HFF-Myc (cell line): ENCODE measurements at regions not wholly inside any gene's neighbourhood (a gene's known extent, or its start where the extent isn't known, plus 50 kb on each side); places are given as distances from the start of the nearest gene placed in this dataset.
"Not testable (repeated sequence)": the region's sequence is repeated elsewhere in the genome, so short reads cannot be mapped to it uniquely, and the experiment has no call there.

ENCODE experiments used
- DNase-seq: peaks from one replicate; pipeline ENCODE4 v3.0.0-alpha.2; 2011; ENCODE audit warnings: low read depth; ENCODE audit errors: extremely low read depth
- H3K4me3 ChIP-seq: replicated peaks from 2 replicates; pipeline ENCODE4 v1.5.1; 2011; ENCODE audit warnings: low read depth, mild to moderate bottlenecking, control low read depth, low read length
- TF ChIP-seq, protein P1 (sequence below): IDR thresholded peaks from 2 replicates; pipeline ENCODE4 v1.5.1; 2012; ENCODE audit warnings: mild to moderate bottlenecking, low read depth, low read length, control low read depth; ENCODE audit errors: missing control alignments

GRCh38 chr6:2581011-2581410 lies 169.7 kb downstream of the MYLK4 start:
- TF ChIP-seq, protein P1, sequence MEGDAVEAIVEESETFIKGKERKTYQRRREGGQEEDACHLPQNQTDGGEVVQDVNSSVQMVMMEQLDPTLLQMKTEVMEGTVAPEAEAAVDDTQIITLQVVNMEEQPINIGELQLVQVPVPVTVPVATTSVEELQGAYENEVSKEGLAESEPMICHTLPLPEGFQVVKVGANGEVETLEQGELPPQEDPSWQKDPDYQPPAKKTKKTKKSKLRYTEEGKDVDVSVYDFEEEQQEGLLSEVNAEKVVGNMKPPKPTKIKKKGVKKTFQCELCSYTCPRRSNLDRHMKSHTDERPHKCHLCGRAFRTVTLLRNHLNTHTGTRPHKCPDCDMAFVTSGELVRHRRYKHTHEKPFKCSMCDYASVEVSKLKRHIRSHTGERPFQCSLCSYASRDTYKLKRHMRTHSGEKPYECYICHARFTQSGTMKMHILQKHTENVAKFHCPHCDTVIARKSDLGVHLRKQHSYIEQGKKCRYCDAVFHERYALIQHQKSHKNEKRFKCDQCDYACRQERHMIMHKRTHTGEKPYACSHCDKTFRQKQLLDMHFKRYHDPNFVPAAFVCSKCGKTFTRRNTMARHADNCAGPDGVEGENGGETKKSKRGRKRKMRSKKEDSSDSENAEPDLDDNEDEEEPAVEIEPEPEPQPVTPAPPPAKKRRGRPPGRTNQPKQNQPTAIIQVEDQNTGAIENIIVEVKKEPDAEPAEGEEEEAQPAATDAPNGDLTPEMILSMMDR = no peak

DNA sequence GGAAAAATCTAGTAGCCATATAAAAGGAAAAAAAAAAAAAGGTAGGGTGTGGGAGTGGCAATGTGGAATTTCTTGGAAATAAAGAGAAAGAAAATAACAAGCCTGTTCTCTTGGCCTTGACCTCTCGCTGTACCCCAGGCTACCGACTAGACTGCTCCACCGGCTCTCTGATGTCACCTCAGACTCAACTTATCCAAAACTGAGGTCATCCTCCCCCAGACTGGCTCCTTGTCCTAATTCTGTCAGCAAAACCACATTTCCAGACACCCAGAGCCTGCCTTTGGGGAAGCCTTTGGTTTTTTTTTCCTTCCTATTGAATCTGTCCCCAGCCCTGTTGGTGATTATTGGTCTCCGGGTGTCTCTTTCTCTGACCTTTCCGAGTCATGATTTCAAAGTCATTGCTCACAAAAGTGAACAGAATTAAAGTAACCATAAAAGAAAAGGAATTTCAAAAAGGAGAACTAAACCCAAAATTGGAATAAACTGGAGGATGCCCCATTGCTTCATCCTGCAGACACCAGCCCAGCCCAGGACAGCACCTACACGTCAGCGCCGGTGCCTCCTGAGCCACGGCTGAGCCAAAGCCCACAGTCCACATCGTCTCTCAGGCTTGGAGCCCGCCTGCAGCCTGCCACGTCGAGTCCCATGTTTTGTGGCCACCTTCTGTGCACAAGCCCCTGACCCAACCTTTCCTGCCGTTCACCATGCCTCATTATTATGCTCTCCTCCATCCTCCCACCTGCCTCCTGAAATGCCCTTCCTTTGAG lies 170.7 kb downstream of the MYLK4 start:
- H3K4me3 ChIP-seq = no peak overlapping the region
- TF ChIP-seq, protein P1 = no peak
- DNase-seq = no peak

More at GRCh38 chr6:2581011-2581410, 169.7 kb downstream of the MYLK4 start:
- no peak for DNase-seq
- H3K4me3 ChIP-seq = no peak overlapping the region

DNA sequence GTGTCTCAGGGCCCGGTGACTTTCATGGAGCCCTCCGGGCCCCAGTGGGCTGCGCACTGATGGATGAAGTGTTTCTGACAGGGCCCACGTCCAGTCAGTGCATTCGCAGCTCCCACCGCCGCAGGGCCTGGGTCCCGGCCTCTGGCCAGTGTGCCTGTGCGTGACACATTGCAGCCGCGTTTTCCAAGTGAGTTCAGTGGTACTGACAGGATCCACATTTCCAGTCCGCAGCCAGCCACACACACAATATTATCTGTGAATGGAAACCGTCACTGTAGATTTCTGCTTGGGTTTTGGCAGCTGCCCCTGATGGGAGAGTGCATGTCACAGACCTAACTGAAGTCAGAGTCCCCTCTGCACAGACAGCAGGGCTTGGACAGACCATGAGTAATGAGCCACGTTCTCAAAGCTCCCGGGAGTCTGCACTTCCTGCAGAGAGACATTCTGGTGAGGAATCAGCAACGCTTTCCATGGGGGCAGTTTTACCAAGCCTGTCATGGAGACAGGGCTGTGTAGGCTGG lies 171.4 kb downstream of the MYLK4 start:
- DNase-seq = no peak
- TF ChIP-seq, protein P1 = no peak
- H3K4me3 ChIP-seq = no peak overlapping the region

DNA sequence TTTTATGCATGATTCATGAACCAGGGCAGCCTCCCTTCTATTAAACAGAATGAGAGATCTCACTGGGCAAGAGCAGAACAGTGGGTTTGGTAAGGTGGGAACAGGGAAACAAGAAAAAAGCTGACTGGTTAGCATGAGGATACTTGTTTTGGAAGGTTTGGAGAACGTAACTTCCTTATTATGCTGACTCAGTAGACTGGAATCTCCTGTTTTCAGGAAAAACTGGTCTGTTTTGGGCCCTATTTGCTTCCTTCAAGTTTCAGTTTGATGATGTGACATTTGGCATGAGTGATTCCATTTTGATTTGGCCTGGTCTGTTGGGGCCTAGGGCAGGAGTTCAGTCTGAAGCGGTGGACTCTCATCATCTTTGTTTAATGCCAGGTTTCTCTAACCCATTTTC lies 172.0 kb downstream of the MYLK4 start:
- no peak overlapping the region for H3K4me3 ChIP-seq
- TF ChIP-seq, protein P1 = no peak
- no peak for DNase-seq

- H3K4me3 ChIP-seq = no peak overlapping the region
- DNase-seq = no peak
- TF ChIP-seq, protein P1 = no peak
These were observed 174.2 kb downstream of the MYLK4 start for GRCh38 chr6:2576499-2576898.

- H3K4me3 ChIP-seq = no peak overlapping the region
- no peak for DNase-seq
- TF ChIP-seq, protein P1 = no peak
These were observed 175.5 kb downstream of the MYLK4 start for GRCh38 chr6:2575236-2575635.

GRCh38 chr6:2569420-2569819 lies 181.3 kb downstream of the MYLK4 start:
- DNase-seq, H3K4me3 ChIP-seq: not testable (repeated sequence)
